ENCODE measurements at regions not wholly inside any gene's neighbourhood (a gene's known extent, or its start where the extent isn't known, plus 50 kb on each side); places are given as distances from the start of the nearest gene placed in this dataset.

- Histone ChIP-seq H3K79me2 (ENCODE audit: control insufficient read depth, low read length) (no peaks in the 10 kb centered on the region), H3K36me3 (ENCODE audit: control insufficient read depth, low read length) (no peaks in the 10 kb centered on the region), H3K4me3 (ENCODE audit: low read length) (no peak overlapping the region), H3K27ac (ENCODE audit: low read depth, low read length) (no peak overlapping the region), H3K9me3 (ENCODE audit: control insufficient read depth, insufficient read depth, low read length) (no peaks in the 10 kb centered on the region), H3K4me1 (ENCODE audit: control insufficient read depth, low read length) (no peaks in the 10 kb centered on the region), H3K27me3 (ENCODE audit: control insufficient read depth, low read length) (no peaks in the 10 kb centered on the region), H4K20me1 (ENCODE audit: control insufficient read depth, insufficient read depth, low read depth, low read length) (no peaks in the 10 kb centered on the region), H3F3A (ENCODE audit: control insufficient read depth, insufficient read depth) (no peaks in the 10 kb centered on the region), H3K9me2 (replicated peaks; ENCODE audit: control insufficient read depth, low read length) (no peaks in the 10 kb centered on the region), H3K4me2 (ENCODE audit: low read length) (no peak overlapping the region)
- TF ChIP-seq EZH2phosphoT487 (IDR thresholded peaks at IDR 0.05; ENCODE audit: borderline replicate concordance, low read length) (no peak), CTCF (IDR thresholded peaks at IDR 0.05; ENCODE audit: low read depth, low read length, poor library complexity, severe bottlenecking) (no peak)
Observed at GRCh38 chrX:25191403-25191802, 175.6 kb upstream of the ARX start.

GRCh38 chrX:25181775-25182174 is 166.0 kb upstream of the ARX start:
- Histone ChIP-seq H3K4me2 (ENCODE audit: low read length) (no peak overlapping the region), H3K27ac (ENCODE audit: low read depth, low read length) (no peak overlapping the region), H3K79me2 (ENCODE audit: control insufficient read depth, low read length) (no peaks in the 10 kb centered on the region), H3K9me3 (ENCODE audit: control insufficient read depth, insufficient read depth, low read length) (no peaks in the 10 kb centered on the region), H3F3A (ENCODE audit: control insufficient read depth, insufficient read depth) (no peaks in the 10 kb centered on the region), H3K9me2 (replicated peaks; ENCODE audit: control insufficient read depth, low read length) (no peaks in the 10 kb centered on the region), H3K27me3 (ENCODE audit: control insufficient read depth, low read length) (no peaks in the 10 kb centered on the region), H3K4me1 (ENCODE audit: control insufficient read depth, low read length) (no peaks in the 10 kb centered on the region), H3K36me3 (ENCODE audit: control insufficient read depth, low read length) (no peaks in the 10 kb centered on the region), H4K20me1 (ENCODE audit: control insufficient read depth, insufficient read depth, low read depth, low read length) (no peaks in the 10 kb centered on the region), H3K4me3 (ENCODE audit: low read length) (no peak overlapping the region)
- TF ChIP-seq CTCF (IDR thresholded peaks at IDR 0.05; ENCODE audit: low read depth, low read length, poor library complexity, severe bottlenecking) (no peak), EZH2phosphoT487 (IDR thresholded peaks at IDR 0.05; ENCODE audit: borderline replicate concordance, low read length) (no peak)

- Histone ChIP-seq H3F3A (ENCODE audit: control insufficient read depth, insufficient read depth) (no peaks in the 10 kb centered on the region), H3K4me1 (ENCODE audit: control insufficient read depth, low read length) (no peaks in the 10 kb centered on the region), H3K4me3 (ENCODE audit: low read length) (no peak overlapping the region), H3K79me2 (ENCODE audit: control insufficient read depth, low read length) (no peaks in the 10 kb centered on the region), H3K9me3 (ENCODE audit: control insufficient read depth, insufficient read depth, low read length) (no peaks in the 10 kb centered on the region), H4K20me1 (ENCODE audit: control insufficient read depth, insufficient read depth, low read depth, low read length) (no peaks in the 10 kb centered on the region), H3K36me3 (ENCODE audit: control insufficient read depth, low read length) (no peaks in the 10 kb centered on the region), H3K27ac (ENCODE audit: low read depth, low read length) (no peak overlapping the region), H3K27me3 (ENCODE audit: control insufficient read depth, low read length) (no peaks in the 10 kb centered on the region), H3K9me2 (replicated peaks; ENCODE audit: control insufficient read depth, low read length) (no peaks in the 10 kb centered on the region), H3K4me2 (ENCODE audit: low read length) (no peak overlapping the region)
- TF ChIP-seq EZH2phosphoT487 (IDR thresholded peaks at IDR 0.05; ENCODE audit: borderline replicate concordance, low read length) (no peak), CTCF (IDR thresholded peaks at IDR 0.05; ENCODE audit: low read depth, low read length, poor library complexity, severe bottlenecking) (no peak)
Observed at GRCh38 chrX:25180242-25180641, 164.5 kb upstream of the ARX start.

- Histone ChIP-seq H3K4me3 (ENCODE audit: low read length) (no peak overlapping the region), H4K20me1 (ENCODE audit: control insufficient read depth, insufficient read depth, low read depth, low read length) (no peaks in the 10 kb centered on the region), H3K4me1 (ENCODE audit: control insufficient read depth, low read length) (no peaks in the 10 kb centered on the region), H3K9me2 (replicated peaks; ENCODE audit: control insufficient read depth, low read length) (no peaks in the 10 kb centered on the region), H3K9me3 (ENCODE audit: control insufficient read depth, insufficient read depth, low read length) (no peaks in the 10 kb centered on the region), H3K36me3 (ENCODE audit: control insufficient read depth, low read length) (no peaks in the 10 kb centered on the region), H3K4me2 (ENCODE audit: low read length) (no peak overlapping the region), H3K27me3 (ENCODE audit: control insufficient read depth, low read length) (no peaks in the 10 kb centered on the region), H3K27ac (ENCODE audit: low read depth, low read length) (no peak overlapping the region), H3K79me2 (ENCODE audit: control insufficient read depth, low read length) (no peaks in the 10 kb centered on the region), H3F3A (ENCODE audit: control insufficient read depth, insufficient read depth) (no peaks in the 10 kb centered on the region)
- no peak for TF ChIP-seq EZH2phosphoT487 (IDR thresholded peaks at IDR 0.05; ENCODE audit: borderline replicate concordance, low read length)
- TF ChIP-seq CTCF (IDR thresholded peaks at IDR 0.05; ENCODE audit: low read depth, low read length, poor library complexity, severe bottlenecking), result no peak
Observed at GRCh38 chrX:25178555-25178954, 162.8 kb upstream of the ARX start.
